Peyer's patch (tissue), 4 donors: ENCODE measurements at regions not wholly inside any gene's neighbourhood (a gene's known extent, or its start where the extent isn't known, plus 50 kb on each side); places are given as distances from the start of the nearest gene placed in this dataset.

Experiments
- DNase-seq, 3 donors: peaks; one replicate each; pipeline ENCODE4 v3.0.0-alpha.2; 2017 to 2019
- H3K27ac ChIP-seq, 4 donors: fragments of 200-600 bp; sonication (generic); one replicate each; pipeline ENCODE4 v1.5.1; 2016 to 2019
- H3K27me3 ChIP-seq, 2 donors: fragments of 200-600 bp; sonication (generic); one replicate each; pipeline ENCODE4 v1.5.1; 2019
- H3K36me3 ChIP-seq, 3 donors: fragments of 200-600 bp; sonication (generic); one replicate each; pipeline ENCODE4 v1.5.1; 2016 to 2019
- H3K4me1 ChIP-seq, 4 donors: fragments of 200-600 bp; sonication (generic); one replicate each; pipeline ENCODE4 v1.5.1; 2016 to 2019
- H3K4me3 ChIP-seq, 4 donors: fragments of 200-600 bp; sonication (generic); 1 replicate in 3 of 4; 2 replicates in 1 of 4; pipeline ENCODE4 v1.5.1; 2016 to 2019; ENCODE audit warnings: mild to moderate bottlenecking in 1 of 4
- H3K9me3 ChIP-seq, 4 donors: fragments of 200-600 bp; sonication (generic); one replicate each; pipeline ENCODE4 v1.5.1; 2016 to 2019; ENCODE audit warnings: mild to moderate bottlenecking in 1 of 4
- CTCF ChIP-seq, 6 experiments: fragments of 450-650 bp in 4 of 6; fragments of 200-600 bp in 2 of 6; sonication (generic) in 1 of 6; IDR thresholded peaks; one replicate each; pipeline ENCODE4 v1.5.1; 2017 to 2019; ENCODE audit warnings: antibody characterized with exemption in 6 of 6, mild to moderate bottlenecking in 3 of 6, moderate library complexity in 1 of 6
- POLR2A ChIP-seq, 2 donors: fragments of 450-650 bp; IDR thresholded peaks; one replicate each; pipeline ENCODE4 v1.5.1; 2017; ENCODE audit warnings: antibody characterized with exemption in 2 of 2, mild to moderate bottlenecking in 2 of 2, moderate library complexity in 2 of 2

GRCh38 chr2:15059870-15060512 is 427.5 kb downstream of the LRATD1 start:
- Histone ChIP-seq H3K27me3 (no peaks in the 10 kb centered on the region), H3K4me1 (no peaks in the 10 kb centered on the region), H3K9me3 (no peaks in the 10 kb centered on the region), H3K4me3 (no peak overlapping the region), H3K27ac (no peak overlapping the region), H3K36me3 (no peaks in the 10 kb centered on the region)
- TF ChIP-seq POLR2A (IDR thresholded peaks at IDR 0.05) (no peak), CTCF (IDR thresholded peaks at IDR 0.05) (no peak)
- DNase-seq, result no peak

GRCh38 chr2:15061268-15061667 is 428.8 kb downstream of the LRATD1 start:
- Histone ChIP-seq H3K27me3 (no peaks in the 10 kb centered on the region), H3K4me3 (no peak overlapping the region), H3K9me3 (no peaks in the 10 kb centered on the region), H3K36me3 (no peaks in the 10 kb centered on the region), H3K27ac (no peak overlapping the region), H3K4me1 (no peaks in the 10 kb centered on the region)
- no peak for DNase-seq
- TF ChIP-seq CTCF (IDR thresholded peaks at IDR 0.05) (no peak), POLR2A (IDR thresholded peaks at IDR 0.05) (no peak)

- Histone ChIP-seq H3K27me3 (no peaks in the 10 kb centered on the region), H3K4me1 (no peaks in the 10 kb centered on the region), H3K36me3 (no peaks in the 10 kb centered on the region), H3K27ac (no peak overlapping the region), H3K9me3 (no peaks in the 10 kb centered on the region), H3K4me3 (no peak overlapping the region)
- no peak for DNase-seq
- no peak for TF ChIP-seq POLR2A (IDR thresholded peaks at IDR 0.05)
- TF ChIP-seq CTCF (IDR thresholded peaks at IDR 0.05), result no peak
Measured at GRCh38 chr2:15066138-15066537, 433.6 kb downstream of the LRATD1 start.

- no peak for TF ChIP-seq POLR2A (IDR thresholded peaks at IDR 0.05)
- no peak for TF ChIP-seq CTCF (IDR thresholded peaks at IDR 0.05)
- Histone ChIP-seq H3K4me1 (no peaks in the 10 kb centered on the region), H3K27ac (no peak overlapping the region), H3K4me3 (no peak overlapping the region), H3K27me3 (no peaks in the 10 kb centered on the region), H3K36me3 (no peaks in the 10 kb centered on the region), H3K9me3 (no peaks in the 10 kb centered on the region)
- no peak for DNase-seq
Measured at GRCh38 chr2:15069149-15069548, 436.6 kb downstream of the LRATD1 start.

- Histone ChIP-seq H3K27ac (peak overlapping the region in 1 of 4 donors; percentile 13), H3K4me3 (no peak overlapping the region), H3K9me3 (no peaks in the 10 kb centered on the region), H3K4me1 (no peaks in the 10 kb centered on the region), H3K36me3 (no peaks in the 10 kb centered on the region), H3K27me3 (no peaks in the 10 kb centered on the region)
- DNase-seq, result no peak
- no peak for TF ChIP-seq CTCF (IDR thresholded peaks at IDR 0.05)
- TF ChIP-seq POLR2A (IDR thresholded peaks at IDR 0.05), result no peak
Measured at GRCh38 chr2:15072836-15073235, 440.3 kb downstream of the LRATD1 start.

GRCh38 chr2:15073664-15074063 is 441.1 kb downstream of the LRATD1 start:
- no peaks in the 10 kb centered on the region for H3K36me3 ChIP-seq
- H3K27ac ChIP-seq, result no peak overlapping the region
- no peak overlapping the region for H3K4me3 ChIP-seq
- H3K4me1 ChIP-seq, result no peaks in the 10 kb centered on the region
- TF ChIP-seq CTCF (IDR thresholded peaks at IDR 0.05) (no peak), POLR2A (IDR thresholded peaks at IDR 0.05) (no peak)
- H3K9me3 ChIP-seq, result no peaks in the 10 kb centered on the region
- no peak for DNase-seq
- no peaks in the 10 kb centered on the region for H3K27me3 ChIP-seq
